Activated naive CD4-positive, alpha-beta T cell treated with anti-CD3 and anti-CD28 coated beads, Interleukin-2, amount 50 U/mL, for 72 hours (primary cell): ENCODE measurements at regions not wholly inside any gene's neighbourhood (a gene's known extent, or its start where the extent isn't known, plus 50 kb on each side); places are given as distances from the start of the nearest gene placed in this dataset.
A peak's percentile ranks its signal among the peaks of the same experiment; 100 is the strongest.

Source experiments
- ATAC-seq, 2 donors: fragments of 150-1000 bp; cut with Tn5 transposase; 2 replicates each; pipeline ENCODE4 v1.10.0; 2021; ENCODE audit warnings: mild to moderate bottlenecking in 2 of 2, moderate library complexity in 2 of 2
- DNase-seq, 2 donors: peaks; one replicate each; pipeline ENCODE4 v3.0.0; 2021 to 2022; ENCODE audit warnings: low spot score in 2 of 2
- H3K27ac Mint-ChIP-seq, 2 donors: one replicate each; pipeline ENCODE4 v1.8.0; 2022; ENCODE audit warnings: mild to moderate bottlenecking in 2 of 2, mixed read lengths in 2 of 2
- H3K36me3 Mint-ChIP-seq, 2 donors: one replicate each; pipeline ENCODE4 v1.8.0; 2022; ENCODE audit warnings: mixed read lengths in 2 of 2
- H3K9me3 Mint-ChIP-seq, 2 donors: one replicate each; pipeline ENCODE4 v1.8.0; 2022; ENCODE audit warnings: mixed read lengths in 2 of 2

DNA sequence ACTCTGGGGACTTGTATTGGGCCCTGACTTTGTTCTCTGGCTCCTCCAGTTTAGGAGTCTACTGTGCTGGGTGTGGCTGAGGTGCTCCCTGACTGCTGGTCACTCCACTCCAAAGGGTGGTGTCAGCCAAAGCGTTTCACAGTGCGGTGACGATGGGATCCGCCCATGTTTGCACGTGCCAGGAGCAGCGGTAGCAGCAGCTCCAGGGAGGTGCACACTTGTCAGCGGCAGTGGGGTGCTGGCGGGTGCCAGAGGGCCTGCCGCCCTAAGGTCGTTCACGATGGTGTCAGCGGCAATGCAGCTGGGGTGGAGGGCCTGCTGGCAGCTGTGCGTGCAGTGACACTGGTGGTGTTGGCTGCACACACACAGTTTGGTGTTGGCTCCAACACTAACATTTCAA lies 268.5 kb upstream of the AKR1E2 start:
- Mint-ChIP-seq H3K27ac (no peak overlapping the region), H3K9me3 (peaks cover 0 to 17% of the 10 kb centered on the region in 2 donors), H3K36me3 (peaks cover 5 to 7% of the 10 kb centered on the region in 2 donors)
- ATAC-seq (no peak), DNase-seq (no peak)

DNA sequence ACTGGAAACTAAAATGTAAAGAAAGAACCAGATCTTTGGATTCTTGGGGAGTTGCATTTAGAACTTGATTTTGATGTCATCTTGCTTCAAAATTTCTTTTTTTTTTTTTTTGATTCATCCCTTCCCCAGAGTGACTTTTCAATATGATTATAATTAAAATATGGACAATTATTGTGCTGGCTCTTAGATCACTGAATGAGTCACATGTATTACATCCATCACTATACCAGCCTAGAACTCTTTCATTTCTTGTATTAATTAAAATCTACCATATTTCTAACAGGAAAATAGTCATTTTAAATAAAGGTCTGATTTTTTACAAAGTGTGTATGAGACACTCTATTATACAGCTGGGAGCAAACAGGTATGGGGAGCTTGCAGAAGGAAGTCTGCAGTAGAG lies 269.5 kb upstream of the AKR1E2 start:
- H3K36me3 Mint-ChIP-seq = peaks cover 5 to 7% of the 10 kb centered on the region in 2 donors
- peaks cover 0 to 9% of the 10 kb centered on the region in 2 donors for H3K9me3 Mint-ChIP-seq
- no peak overlapping the region for H3K27ac Mint-ChIP-seq
- ATAC-seq (no peak), DNase-seq (no peak)

DNA sequence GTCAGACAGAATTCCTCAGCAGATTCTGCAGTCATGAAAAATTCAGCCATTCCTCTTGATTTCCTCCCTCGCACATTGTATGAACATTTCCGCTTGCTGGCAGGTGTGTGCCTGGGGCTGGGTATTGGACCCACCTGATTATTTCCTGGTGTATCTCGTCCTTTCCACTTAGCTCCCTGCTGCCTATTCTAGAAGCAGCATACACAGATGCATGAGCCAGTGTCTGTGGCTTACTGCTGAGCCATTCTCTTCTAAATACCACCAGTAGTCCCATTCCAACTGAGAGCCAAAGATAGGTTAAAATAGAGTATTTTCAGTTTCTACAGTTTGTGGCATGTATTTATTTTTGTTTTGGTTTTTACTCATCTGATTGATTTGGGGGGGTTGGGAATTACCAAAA lies 270.1 kb upstream of the AKR1E2 start:
- ATAC-seq (no peak), DNase-seq (no peak)
- H3K27ac Mint-ChIP-seq = no peak overlapping the region
- peaks cover 0 to 8% of the 10 kb centered on the region in 2 donors for H3K9me3 Mint-ChIP-seq
- peaks cover 2 to 3% of the 10 kb centered on the region in 2 donors for H3K36me3 Mint-ChIP-seq

DNA sequence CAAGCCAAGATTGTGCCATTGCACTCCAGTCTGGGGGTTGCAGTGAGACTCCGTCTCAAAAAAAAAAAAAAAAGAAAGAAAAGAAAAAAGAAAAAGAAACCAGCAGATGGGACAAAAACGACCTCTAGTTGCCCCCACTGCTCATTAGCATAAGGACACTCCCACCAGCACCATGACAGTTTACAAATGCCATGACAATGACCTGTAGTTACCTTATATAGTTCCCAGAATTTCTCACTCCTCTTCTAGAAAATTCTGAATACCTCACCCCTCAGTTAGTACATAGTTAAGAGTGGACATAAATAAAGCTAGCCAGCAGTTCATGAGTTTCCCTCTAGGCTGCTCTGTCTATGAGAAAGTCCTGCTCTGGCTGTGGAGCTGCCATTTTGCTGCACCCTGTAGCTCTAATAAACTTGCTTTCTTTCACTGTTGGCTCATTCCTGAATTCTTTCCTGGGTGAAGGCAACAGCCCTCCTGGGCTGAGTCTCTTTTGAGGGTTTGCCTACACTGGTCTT lies 276.8 kb upstream of the AKR1E2 start:
- no peak for ATAC-seq
- no peaks in the 10 kb centered on the region for H3K36me3 Mint-ChIP-seq
- H3K9me3 Mint-ChIP-seq = no peaks in the 10 kb centered on the region

DNA sequence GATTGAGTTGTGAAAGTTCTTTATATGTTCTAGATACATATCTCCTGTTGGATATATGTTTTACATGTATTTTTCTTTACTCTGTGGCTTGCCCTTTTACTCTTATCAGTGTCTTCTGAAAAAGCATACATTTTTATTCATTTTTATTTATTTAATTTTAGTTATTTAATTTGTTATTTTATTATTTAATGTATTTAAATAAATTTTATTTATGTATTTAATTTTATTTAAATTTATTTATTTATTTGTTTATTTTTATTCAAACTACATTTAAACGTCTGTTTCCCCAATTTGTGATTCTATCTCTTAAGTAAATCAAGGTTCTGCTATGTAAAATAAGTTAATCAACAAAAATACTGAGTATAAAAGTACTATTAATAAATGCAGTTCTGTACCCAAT lies 279.1 kb upstream of the AKR1E2 start:
- Mint-ChIP-seq H3K36me3 (no peaks in the 10 kb centered on the region), H3K9me3 (no peaks in the 10 kb centered on the region), H3K27ac (no peak overlapping the region)
- ATAC-seq (no peak), DNase-seq (no peak)

More for the DNA sequence above, 276.8 kb upstream of the AKR1E2 start:
- DNase-seq = no peak
- no peak overlapping the region for H3K27ac Mint-ChIP-seq

DNA sequence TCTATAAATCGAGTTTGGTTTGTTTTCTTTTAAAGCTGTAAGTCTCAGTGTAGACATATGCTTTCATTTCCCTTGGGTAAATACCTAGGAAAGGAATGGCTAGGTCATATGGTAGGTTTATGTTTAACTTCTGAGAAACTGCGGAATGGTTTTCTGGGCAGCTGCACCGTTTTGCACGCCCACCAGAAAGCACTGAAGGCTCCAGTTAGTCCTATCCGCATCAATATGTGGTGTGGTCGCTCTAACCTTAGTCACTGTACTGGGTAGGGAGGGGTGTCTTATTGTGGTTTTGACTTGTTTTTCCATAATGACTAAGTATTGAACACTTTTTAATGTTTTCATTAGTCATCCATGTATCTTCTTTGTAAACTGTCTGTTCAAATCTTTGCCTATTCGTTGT lies 279.5 kb upstream of the AKR1E2 start:
- H3K27ac Mint-ChIP-seq = no peak overlapping the region
- ATAC-seq (peak; percentile 68 to 99), DNase-seq (peak in 1 of 2 donors; percentile 15)
- H3K36me3 Mint-ChIP-seq = no peaks in the 10 kb centered on the region
- no peaks in the 10 kb centered on the region for H3K9me3 Mint-ChIP-seq

DNA sequence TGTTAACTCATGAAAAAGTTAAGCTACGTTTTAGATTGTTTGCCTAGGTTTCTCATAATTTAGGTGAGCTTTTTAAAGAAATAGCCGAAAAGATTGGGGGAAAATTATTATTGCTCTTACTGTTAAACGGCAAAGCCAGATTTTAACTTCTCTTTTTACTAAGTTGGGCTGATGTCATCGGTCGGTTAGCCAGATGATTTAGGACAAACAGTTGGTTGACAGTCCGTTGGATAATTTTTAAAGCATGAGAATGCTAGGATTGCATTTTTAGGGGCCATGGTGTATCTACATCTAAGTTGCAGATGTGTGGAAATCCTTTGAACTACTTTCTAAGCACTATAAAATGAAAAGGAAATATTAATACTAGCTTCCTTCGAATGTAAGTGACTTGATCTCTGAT lies 280.9 kb upstream of the AKR1E2 start:
- ATAC-seq = no peak
- no peaks in the 10 kb centered on the region for H3K36me3 Mint-ChIP-seq
- DNase-seq = no peak
- H3K27ac Mint-ChIP-seq = no peak overlapping the region
- no peaks in the 10 kb centered on the region for H3K9me3 Mint-ChIP-seq

DNA sequence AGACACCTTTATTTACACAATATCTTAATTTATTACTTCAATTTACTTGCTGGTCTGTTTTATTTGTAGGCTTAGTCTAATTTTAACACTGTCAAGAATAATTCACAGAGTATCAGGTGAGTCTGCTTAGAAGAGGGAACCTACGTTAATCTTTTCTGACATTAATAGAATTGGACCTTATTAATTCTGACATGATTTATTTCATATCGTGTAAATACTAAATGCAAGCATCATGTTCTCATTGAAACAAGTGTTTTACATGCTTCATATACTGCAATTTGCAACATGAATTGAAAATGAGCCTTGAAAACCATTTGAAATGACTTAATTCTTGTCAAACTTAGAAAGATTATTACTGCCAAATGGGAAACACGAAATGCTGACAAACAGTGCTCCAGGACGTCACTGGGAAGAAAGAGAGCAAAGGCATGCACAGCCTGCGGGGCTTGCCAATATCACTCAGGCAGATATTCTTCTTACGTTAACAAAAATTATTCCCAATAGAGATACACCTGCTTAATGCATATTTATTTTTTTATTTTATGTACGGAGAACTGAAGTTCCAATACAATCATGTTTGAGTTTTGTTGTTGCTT lies 282.0 kb upstream of the AKR1E2 start:
- DNase-seq (no peak), ATAC-seq (no peak)
- Mint-ChIP-seq H3K9me3 (no peaks in the 10 kb centered on the region), H3K27ac (no peak overlapping the region), H3K36me3 (no peaks in the 10 kb centered on the region)

DNA sequence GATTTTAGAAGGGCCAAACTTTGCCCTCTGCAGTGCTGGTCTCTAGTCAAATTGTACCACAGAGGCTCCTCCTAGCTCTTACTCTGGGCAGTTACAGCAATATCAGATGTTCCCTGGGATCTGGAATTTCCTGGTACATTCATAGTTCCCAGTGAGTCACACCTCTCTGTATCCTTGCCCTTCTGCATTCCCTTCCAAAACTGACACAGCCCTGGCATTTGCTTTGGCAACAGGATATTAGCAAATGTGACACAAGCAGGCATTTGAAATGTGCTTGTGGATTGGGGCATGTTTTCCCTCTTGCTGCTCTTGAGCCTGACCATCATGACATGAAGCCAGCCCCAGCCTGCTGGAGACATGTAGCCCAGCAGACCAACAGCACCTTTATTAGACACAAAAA lies 284.7 kb upstream of the AKR1E2 start:
- no peak for ATAC-seq
- H3K9me3 Mint-ChIP-seq = peaks cover 4 to 15% of the 10 kb centered on the region in 2 donors
- H3K27ac Mint-ChIP-seq = no peak overlapping the region
- H3K36me3 Mint-ChIP-seq = peaks cover 0 to 11% of the 10 kb centered on the region in 2 donors
- no peak for DNase-seq

DNA sequence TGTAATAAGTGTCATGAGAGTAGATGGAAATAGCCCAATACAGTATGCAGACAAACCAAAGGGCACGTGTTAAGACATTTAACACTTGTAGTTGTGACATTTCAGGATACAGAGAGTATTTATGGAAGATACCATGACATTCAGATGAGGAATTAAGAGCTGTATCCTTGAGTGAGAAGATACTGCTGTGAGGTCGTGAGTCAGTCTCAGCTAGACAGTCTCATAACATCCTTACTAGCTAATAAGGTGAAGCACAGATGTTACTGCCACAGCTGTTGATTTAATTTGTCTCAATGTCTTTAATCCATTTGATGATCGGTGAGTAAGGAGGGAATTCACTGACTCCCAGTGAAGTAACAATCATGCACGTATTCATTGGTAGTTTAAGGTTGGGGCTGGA lies 288.0 kb upstream of the AKR1E2 start:
- no peak for ATAC-seq
- peaks cover 0 to 11% of the 10 kb centered on the region in 2 donors for H3K36me3 Mint-ChIP-seq
- DNase-seq = no peak
- peaks cover 4 to 18% of the 10 kb centered on the region in 2 donors for H3K9me3 Mint-ChIP-seq
- no peak overlapping the region for H3K27ac Mint-ChIP-seq

DNA sequence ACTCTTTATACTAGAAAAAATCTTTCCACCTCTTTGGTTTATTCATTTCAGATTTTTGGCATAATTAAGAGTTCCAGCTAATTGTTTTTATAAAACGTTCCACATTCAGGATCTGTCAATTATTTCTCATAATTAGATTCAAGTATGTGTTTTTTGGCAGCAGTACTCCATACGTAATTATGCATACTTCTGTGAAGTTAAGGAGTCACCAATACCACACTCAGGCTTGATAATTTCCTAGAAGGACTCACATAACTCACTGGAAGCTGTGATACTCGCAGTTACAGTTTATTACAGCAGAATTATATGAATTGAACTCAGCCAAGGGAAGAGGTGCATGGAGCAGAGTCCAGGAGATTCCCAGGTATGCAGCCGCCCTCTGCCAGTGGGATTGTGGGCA lies 290.5 kb upstream of the AKR1E2 start:
- peaks cover 4 to 18% of the 10 kb centered on the region in 2 donors for H3K9me3 Mint-ChIP-seq
- H3K36me3 Mint-ChIP-seq = peaks cover 0 to 11% of the 10 kb centered on the region in 2 donors
- ATAC-seq (no peak), DNase-seq (no peak)
- H3K27ac Mint-ChIP-seq = no peak overlapping the region

DNA sequence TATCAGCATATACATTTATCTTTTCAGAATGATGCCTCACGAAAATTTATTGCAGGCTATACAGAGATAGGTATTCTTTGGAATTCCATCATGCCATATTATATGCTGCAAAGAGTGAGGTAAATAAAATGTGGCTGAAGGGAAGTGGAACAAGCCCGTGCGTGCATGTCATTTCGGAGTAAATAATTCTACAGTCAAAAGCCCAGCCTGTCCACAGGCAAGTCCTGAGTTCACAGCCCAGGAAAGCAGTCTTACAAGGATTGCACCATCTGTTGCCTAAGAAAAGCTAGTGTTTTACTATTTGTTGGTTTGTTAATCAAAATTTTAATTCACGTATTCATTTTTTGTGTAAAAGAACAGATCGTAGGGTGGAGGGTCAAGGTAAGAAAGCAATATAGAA lies 292.4 kb upstream of the AKR1E2 start:
- Mint-ChIP-seq H3K27ac (no peak overlapping the region), H3K36me3 (peaks cover 0 to 11% of the 10 kb centered on the region in 2 donors), H3K9me3 (peaks cover 4 to 18% of the 10 kb centered on the region in 2 donors)
- DNase-seq (no peak), ATAC-seq (no peak)

DNA sequence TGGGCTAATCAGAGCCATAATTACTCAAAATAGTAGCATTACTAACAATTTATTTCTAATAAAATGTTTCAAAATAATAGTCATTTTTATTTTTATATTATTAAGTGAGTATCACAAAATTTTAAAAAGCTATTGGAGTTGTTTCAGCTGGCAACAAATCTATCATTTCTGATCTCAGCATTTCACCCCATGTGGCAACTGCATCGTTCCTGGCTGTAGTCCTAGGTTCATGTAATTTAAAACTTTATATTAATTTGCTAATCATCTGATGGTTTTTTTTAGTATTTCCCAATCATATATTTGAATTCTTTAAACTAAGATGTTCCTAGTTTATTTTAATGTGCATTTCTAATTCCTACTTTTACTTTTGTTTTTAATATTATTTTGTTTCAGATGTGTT lies 293.0 kb upstream of the AKR1E2 start:
- H3K27ac Mint-ChIP-seq = no peak overlapping the region
- H3K36me3 Mint-ChIP-seq = peaks cover 0 to 7% of the 10 kb centered on the region in 2 donors
- DNase-seq (no peak), ATAC-seq (no peak)
- H3K9me3 Mint-ChIP-seq = peaks cover 2 to 16% of the 10 kb centered on the region in 2 donors

DNA sequence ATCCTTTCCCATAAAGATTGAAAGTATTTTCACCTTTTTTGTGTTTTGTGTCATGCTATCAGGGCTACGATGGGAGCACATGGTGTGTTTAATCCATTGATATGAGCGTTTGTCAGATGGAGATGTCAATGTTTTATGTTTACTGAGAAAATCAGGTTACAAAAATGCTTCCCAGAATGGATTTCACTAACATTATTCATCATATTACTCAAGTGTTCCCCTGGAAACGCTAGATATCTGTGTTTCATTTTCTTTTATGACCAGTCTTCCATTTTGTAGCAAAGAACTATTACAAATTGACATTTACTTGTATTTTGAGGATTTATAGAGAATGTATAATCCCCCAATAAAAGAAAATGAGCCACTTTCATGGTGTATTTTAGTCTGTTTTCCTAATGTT lies 293.5 kb upstream of the AKR1E2 start:
- H3K36me3 Mint-ChIP-seq = peaks cover 0 to 2% of the 10 kb centered on the region in 2 donors
- no peak overlapping the region for H3K27ac Mint-ChIP-seq
- DNase-seq = no peak
- H3K9me3 Mint-ChIP-seq = peaks cover 0 to 10% of the 10 kb centered on the region in 2 donors
- ATAC-seq = no peak

DNA sequence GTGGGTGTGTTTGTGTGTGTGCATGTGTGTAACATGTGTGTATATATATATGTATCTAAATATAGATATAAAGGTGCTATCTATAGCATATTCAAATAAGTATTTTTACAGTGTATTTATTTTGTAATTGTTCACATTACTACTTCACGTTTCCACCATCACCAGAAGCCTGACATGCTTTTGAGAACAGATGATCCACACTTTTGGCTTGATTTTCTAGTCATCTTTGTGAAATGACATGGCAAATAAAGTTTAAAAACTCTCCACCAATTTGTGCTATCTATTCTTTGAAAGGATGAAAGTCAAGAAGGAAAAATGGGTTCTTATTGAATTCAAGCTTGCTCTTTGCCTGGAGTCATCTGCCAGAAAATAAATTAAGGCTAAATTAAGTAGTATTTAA lies 294.0 kb upstream of the AKR1E2 start:
- peaks cover 0 to 8% of the 10 kb centered on the region in 2 donors for H3K9me3 Mint-ChIP-seq
- H3K36me3 Mint-ChIP-seq = no peaks in the 10 kb centered on the region
- DNase-seq = no peak
- H3K27ac Mint-ChIP-seq = no peak overlapping the region
- no peak for ATAC-seq

DNA sequence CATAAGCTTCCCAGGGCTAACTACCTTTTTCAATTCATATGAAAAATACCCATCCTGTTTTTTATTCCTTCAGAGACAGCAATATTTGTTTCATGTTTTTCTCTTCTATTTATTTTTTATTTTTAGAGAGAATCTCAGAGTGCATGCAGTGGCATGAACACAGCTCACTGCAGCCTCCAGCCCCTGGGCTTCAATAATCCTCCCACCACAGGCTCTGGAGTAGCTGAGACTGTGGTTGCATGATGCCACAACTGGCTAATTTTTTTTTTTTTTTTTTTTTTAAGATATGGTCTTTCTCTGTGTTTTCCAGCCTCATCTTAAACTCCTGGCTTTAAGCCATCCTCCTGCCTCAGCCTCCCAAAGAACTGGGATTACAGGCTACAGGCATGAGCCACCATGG lies 296.7 kb upstream of the AKR1E2 start:
- no peak for ATAC-seq
- DNase-seq = no peak
- Mint-ChIP-seq H3K27ac (no peak overlapping the region), H3K9me3 (no peaks in the 10 kb centered on the region), H3K36me3 (no peaks in the 10 kb centered on the region)

DNA sequence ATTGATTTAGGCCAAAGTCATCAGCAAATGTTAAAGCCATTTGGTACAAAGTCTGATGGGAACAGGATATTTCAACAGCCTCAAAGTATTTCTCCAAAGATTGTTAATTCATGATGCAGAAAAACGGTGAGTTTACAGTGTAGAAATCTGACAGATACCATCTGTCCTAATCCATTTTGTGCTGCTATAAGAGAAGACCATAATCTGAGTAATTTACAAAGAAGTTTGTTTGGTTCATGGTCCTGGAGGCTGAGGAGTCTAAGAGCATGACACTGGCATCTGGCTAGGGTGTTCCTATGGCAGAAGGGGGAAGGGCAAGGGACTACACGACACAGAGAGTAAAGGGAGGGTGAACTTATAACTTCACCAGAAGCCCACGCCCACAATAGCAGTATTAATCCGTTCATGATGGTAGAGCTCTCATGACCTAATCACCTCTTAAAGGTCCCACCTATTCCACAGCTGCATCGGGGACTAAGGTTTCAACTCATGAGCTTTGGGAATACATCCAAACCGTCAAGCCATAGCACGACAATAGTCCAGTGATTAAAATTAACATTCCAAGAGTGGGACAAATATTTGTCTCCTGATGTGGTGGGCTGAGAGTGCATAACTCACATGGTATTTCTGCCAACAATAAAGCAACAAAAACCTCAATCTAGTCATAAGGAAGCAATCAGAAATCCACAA lies 298.6 kb upstream of the AKR1E2 start:
- Mint-ChIP-seq H3K36me3 (no peaks in the 10 kb centered on the region), H3K9me3 (no peaks in the 10 kb centered on the region), H3K27ac (no peak overlapping the region)
- ATAC-seq (no peak), DNase-seq (no peak)

DNA sequence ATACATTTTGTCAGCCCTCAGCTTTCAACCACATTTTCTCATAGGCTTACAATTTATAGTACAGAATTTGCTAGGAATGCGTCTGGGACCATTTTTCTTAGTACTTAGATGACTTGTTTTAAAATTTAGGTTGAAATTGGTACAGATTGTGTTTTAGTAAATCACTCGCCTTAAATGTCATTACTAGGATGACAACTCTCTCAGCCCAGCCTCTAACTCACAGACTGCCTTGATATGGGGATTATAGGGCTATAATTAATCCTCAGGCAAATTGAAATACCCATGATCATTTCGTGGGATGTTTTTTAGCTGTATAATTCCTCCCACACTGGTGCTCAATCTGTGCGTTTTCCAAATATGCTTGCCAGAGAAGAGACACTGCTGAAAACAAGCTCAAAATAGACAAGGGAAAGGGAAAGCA lies 299.7 kb upstream of the AKR1E2 start:
- Mint-ChIP-seq H3K9me3 (no peaks in the 10 kb centered on the region), H3K36me3 (no peaks in the 10 kb centered on the region), H3K27ac (no peak overlapping the region)
- ATAC-seq (no peak), DNase-seq (no peak)
